ENCODE measurements at regions not wholly inside any gene's neighbourhood (a gene's known extent, or its start where the extent isn't known, plus 50 kb on each side); places are given as distances from the start of the nearest gene placed in this dataset.
A peak's percentile ranks its signal among the peaks of the same experiment; 100 is the strongest.
"Not testable (repeated sequence)": the region's sequence is repeated elsewhere in the genome, so short reads cannot be mapped to it uniquely, and the experiment has no call there.

GRCh38 chr5:43926923-43927322 lies 323.9 kb downstream of the NNT start:
- DNase-seq (ENCODE audit: low read depth): peak; percentile 47

- DNase-seq (ENCODE audit: low read depth): no peak
Measured at GRCh38 chr5:43920422-43920821, 317.4 kb downstream of the NNT start.

GRCh38 chr5:43917925-43918324 lies 314.9 kb downstream of the NNT start:
- no peak for DNase-seq (ENCODE audit: low read depth)

- no peak for DNase-seq (ENCODE audit: low read depth)
Measured at GRCh38 chr5:43903129-43903528, 300.1 kb downstream of the NNT start.

- DNase-seq (ENCODE audit: low read depth): no peak
Measured at GRCh38 chr5:43900974-43901373, 298.0 kb downstream of the NNT start.

GRCh38 chr5:43895876-43896275 lies 292.9 kb downstream of the NNT start:
- DNase-seq (ENCODE audit: low read depth): no peak

DNA sequence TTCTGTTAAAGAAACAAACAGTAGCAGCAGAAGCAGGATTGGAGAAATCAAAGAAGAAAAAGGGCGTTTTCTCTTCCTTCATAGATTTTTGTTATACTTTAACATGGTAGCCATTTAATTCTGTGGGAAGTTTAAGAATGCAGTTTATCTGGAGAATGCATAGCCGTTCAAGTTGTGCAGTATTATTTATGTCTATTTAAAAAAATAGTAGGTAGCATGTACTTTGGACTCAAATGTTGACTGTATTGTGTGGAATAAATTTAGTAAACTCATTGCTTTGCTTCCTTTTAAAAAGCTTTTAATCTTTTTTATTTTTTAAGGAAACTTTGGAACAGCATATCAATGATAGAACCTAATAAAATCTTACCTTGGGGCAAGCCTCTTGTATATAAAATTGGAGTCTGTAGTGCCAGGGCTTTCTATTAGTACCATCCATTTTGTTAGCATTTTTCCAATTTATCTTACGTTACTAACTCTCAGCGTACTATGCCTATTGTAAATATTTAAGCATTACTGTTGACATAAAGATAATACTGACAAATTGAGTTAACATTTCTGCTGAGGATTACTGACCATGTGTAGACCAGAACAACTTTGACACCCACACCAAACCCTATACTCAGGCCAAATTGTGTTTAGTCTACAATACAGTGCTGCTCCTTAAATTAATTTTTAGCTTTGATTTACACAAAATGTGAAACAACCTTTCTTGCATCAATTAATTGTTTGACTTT lies 291.1 kb downstream of the NNT start:
- DNase-seq (ENCODE audit: low read depth): no peak

GRCh38 chr5:43891112-43891511 lies 288.1 kb downstream of the NNT start:
- DNase-seq (ENCODE audit: low read depth): no peak

DNA sequence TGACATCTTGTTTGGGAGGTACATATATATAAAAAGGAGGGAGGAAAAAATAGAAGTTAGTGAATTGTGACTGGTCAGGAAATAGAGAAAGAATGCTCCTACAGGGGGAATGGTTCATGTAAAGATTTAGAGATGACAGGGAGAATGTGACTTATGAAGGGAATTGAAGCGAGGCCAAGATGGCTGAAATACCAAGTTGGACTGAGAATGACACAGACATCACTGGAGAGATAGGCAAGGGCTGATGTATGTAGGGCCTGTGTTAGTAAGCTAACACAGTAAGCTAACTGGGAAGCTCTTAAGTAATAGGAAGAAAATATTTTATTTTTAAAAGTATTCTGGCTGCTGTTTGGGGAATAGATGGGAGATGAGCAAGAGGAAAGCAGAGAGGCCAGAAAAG lies 286.3 kb downstream of the NNT start:
- DNase-seq (ENCODE audit: low read depth): peak; percentile 93

GRCh38 chr5:43875741-43876140 lies 272.8 kb downstream of the NNT start:
- no peak for DNase-seq (ENCODE audit: low read depth)

DNA sequence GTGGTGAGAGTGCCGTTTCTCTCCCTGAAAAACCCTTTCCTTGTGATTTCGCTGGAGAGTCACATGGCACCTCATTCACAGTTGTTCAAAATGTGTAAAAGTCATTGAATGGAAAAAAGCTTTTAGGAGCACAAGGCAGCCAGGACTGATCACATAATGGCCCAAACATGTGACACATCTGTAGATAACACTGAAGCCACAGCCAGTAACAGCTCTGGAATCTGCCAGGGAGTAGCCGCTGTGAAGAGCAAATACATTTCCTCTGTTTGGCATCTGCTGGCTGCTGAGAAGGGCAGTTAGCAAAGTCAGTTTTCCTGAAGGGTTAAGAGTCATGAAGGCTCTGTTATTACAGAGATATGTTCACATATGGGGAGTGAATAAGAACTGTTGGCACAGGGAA lies 271.8 kb downstream of the NNT start:
- peak; percentile 61 for DNase-seq (ENCODE audit: low read depth)

DNA sequence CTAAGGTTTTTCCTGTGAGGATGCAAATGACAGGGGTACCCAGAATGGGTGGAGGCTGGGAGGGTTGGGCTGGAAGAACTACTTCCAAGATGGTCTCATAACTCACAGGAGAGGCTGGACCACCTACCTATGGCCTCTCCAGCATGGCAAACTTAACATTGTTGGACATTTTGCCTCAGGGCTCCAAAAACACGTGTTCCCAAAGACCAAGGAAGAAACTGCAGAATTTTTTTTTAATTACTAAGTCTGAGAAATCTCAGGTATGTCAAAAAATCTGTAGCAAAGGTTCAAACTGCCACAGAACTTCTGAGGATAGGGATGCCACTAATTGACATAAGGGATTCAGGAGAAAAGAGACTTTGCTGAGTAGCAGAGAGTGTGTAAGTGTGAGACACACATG lies 270.8 kb downstream of the NNT start:
- no peak for DNase-seq (ENCODE audit: low read depth)

GRCh38 chr5:43859309-43859708 lies 256.3 kb downstream of the NNT start:
- DNase-seq (ENCODE audit: low read depth): no peak

DNA sequence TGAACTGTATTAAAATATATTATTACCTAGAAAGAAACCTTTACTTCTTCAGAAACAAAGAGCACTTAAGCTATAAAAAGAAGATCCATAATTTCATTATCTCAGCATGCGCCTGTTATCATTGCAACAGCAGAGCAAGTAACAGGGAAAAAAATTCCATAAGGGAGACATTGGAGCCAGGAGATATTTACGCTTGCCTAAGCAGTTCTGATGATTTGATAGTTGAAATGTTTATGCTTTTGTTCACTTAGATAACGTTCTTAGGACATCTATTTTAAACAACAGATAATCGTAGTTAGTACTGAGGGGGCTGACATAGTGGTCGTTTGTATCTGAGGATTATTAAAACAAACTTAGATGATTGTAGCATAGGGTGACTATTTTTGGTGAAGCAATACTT lies 252.5 kb downstream of the NNT start:
- peak; percentile 18 for DNase-seq (ENCODE audit: low read depth)

GRCh38 chr5:43854697-43855292 lies 251.8 kb downstream of the NNT start:
- DNase-seq (ENCODE audit: low read depth): peak; percentile 60

DNA sequence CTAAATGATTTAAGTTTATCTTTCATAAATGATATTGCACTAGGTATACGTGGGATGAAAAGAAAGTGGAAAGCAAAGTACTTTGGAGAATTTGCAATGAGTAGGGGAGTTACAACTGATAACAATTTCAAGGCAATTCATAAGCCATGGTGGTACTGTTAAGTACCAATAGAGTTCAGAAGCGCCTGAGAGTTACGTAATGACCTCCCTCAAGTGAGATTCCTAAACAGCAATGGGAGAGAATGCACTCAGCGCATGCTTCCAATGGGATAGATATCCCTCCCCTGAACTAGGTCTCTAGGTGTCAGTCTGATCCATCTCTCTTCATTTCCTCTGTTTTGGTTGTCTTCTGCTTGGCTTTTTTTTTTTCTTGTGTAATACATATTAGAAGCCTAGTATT lies 249.3 kb downstream of the NNT start:
- DNase-seq (ENCODE audit: low read depth): no peak

GRCh38 chr5:43851741-43852140 lies 248.8 kb downstream of the NNT start:
- no peak for DNase-seq (ENCODE audit: low read depth)

GRCh38 chr5:43840424-43841125 lies 237.6 kb downstream of the NNT start:
- DNase-seq (ENCODE audit: low read depth): no peak

- DNase-seq (ENCODE audit: low read depth): peak; percentile 64
Measured at GRCh38 chr5:43839218-43839617, 236.2 kb downstream of the NNT start.

DNA sequence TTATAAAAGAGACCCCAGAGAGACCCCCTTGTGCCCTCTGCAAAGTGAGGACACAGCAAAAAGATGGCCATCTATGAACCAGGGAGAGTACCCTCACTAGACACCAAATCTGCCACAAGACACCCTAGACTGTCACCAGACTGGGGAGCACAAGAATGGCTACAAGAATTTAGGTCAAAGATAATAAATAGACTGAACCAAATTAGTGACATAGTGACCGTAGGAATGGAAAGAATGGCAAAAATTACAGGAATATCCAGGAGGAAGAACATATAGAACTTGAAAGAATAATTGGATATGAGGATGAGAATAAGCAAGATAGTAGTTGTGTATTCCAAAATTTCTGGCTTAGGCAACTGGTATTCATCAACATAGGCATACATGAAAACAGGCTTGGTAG lies 235.0 kb downstream of the NNT start:
- DNase-seq (ENCODE audit: low read depth): no peak

GRCh38 chr5:43837091-43837490 lies 234.1 kb downstream of the NNT start:
- no peak for DNase-seq (ENCODE audit: low read depth)

DNA sequence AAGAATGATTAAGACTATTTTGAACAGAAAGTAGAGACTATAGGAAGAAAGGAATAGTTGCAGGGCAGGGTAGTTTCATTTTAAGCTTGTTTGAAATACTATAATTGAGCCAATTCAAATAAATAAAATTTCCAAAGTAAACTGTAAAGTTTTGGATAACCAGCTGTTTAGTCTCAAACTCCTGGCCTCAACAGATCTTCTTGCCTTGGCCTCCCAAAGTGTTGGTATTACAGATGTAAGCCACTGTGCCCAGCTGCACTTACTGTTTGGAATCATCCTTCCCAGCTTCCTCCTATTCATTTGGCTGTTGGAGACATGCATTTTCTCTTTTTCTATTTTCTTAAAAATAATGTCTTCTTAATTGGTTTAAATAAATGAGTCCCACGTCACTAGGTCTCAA lies 231.0 kb downstream of the NNT start:
- no peak for DNase-seq (ENCODE audit: low read depth)

GRCh38 chr5:43824325-43824964 lies 221.5 kb downstream of the NNT start:
- DNase-seq (ENCODE audit: low read depth): not testable (repeated sequence)

Data from amniotic epithelial cell (primary cell).